ENCODE measurements at regions not wholly inside any gene's neighbourhood (a gene's known extent, or its start where the extent isn't known, plus 50 kb on each side); places are given as distances from the start of the nearest gene placed in this dataset.

DNA sequence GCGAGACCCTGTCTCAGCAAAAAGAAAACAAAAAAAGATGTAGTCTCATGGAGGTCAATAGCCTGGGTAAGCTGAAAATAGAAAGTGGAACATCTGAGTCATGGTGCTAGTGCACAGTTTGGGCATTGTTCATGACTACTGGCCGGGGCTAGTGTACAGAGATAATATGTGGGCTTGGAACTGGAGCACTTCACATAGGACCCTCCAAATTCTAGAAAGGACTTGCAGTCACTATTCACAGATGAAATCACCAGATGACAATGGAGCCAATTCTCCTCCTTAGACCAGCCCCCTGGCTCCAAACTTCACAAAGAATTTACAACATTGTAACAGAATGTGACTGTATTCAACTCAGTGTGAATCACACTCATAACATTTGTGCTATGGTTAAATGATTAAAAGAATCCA is 367.8 kb upstream of the SLC7A11 start:
- TF ChIP-seq CTCF (IDR thresholded peaks at IDR 0.05) = no peak
- H3K4me1 ChIP-seq = peaks cover 0 to 18% (median 5%) of the 10 kb centered on the region in 9 donors
- H3K4me3 ChIP-seq = no peak overlapping the region
- no peaks in the 10 kb centered on the region for H3K36me3 ChIP-seq
- peaks cover 0 to 7% (median 0%) of the 10 kb centered on the region in 11 donors for H3K9me3 ChIP-seq
- DNase-seq (peak in 1 of 2 donors; percentile 7), ATAC-seq (peak; percentile 23 to 97 (median 90))
- intact Hi-C loops (cut with DNase I) = no loop called here
- 39 to 47% methylated on average over 2 of the region's 2 CpGs for WGBS, 2 donors
- H3K27ac ChIP-seq = no peak overlapping the region
- H3K27me3 ChIP-seq = no peaks in the 10 kb centered on the region

DNA sequence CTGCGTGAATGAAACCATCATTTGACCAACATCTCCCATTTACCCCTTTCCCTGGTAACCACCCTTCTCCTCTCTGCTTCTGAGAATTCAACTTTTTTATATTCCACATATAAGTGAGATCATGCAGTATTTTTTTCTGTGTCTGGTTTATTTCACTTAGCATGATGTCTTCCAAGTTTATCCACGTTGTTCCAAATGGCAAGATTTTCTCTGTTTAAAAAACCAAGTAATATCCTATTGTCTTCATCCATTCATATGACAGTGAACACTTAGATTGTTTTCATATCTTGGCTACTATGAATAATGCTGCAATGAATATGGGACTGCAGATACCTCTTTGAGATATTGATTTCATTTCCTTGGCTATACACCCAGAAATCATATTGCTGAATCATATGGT is 362.4 kb upstream of the SLC7A11 start:
- intact Hi-C loops (cut with DNase I) = no loop called here
- Histone ChIP-seq H3K4me3 (no peak overlapping the region), H3K27ac (no peak overlapping the region), H3K9me3 (peaks cover 0 to 17% (median 0%) of the 10 kb centered on the region in 11 donors), H3K27me3 (no peaks in the 10 kb centered on the region), H3K4me1 (peaks cover 0 to 5% (median 0%) of the 10 kb centered on the region in 9 donors), H3K36me3 (no peaks in the 10 kb centered on the region)
- TF ChIP-seq CTCF (IDR thresholded peaks at IDR 0.05) = no peak
- no peak for DNase-seq
- WGBS, 2 donors = 72 to 81% methylated on average over 2 of the region's 2 CpGs
- ATAC-seq = no peak

DNA sequence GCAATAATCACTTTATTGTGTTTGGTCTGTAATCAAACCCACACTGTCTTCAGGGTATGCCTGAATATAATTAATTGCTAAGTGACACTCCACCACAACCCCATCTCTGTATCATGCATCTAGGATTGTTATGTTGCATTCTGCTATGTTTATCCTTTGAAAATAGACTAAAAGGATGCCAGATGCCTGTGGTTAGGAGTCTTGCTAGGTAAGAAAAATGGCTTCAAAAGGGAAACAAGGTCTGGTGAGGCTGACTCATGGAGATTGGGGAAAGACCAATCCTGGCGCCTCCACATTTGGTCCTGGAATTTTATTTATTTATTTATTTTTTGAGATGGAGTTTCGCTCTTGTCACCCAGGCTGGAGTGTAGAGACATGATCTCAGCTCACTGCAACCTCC is 360.5 kb upstream of the SLC7A11 start:
- H3K27ac ChIP-seq = no peak overlapping the region
- intact Hi-C loops (cut with DNase I) = no loop called here
- 71 to 75% methylated on average over 2 of the region's 2 CpGs for WGBS, 2 donors
- no peaks in the 10 kb centered on the region for H3K27me3 ChIP-seq
- H3K4me1 ChIP-seq = peaks cover 0 to 14% (median 0%) of the 10 kb centered on the region in 9 donors
- no peaks in the 10 kb centered on the region for H3K36me3 ChIP-seq
- H3K4me3 ChIP-seq = no peak overlapping the region
- DNase-seq = no peak
- TF ChIP-seq CTCF (IDR thresholded peaks at IDR 0.05) = no peak
- H3K9me3 ChIP-seq = peaks cover 0 to 17% (median 0%) of the 10 kb centered on the region in 11 donors
- no peak for ATAC-seq

- H3K27ac ChIP-seq = no peak overlapping the region
- intact Hi-C loops (cut with DNase I) = loop anchor here in 1 of 10 donors (5.0 kb wide), 1 partner anchor 38 kb away; no protein-coding TSS in a partner anchor
- H3K4me1 ChIP-seq = peaks cover 0 to 41% (median 12%) of the 10 kb centered on the region in 9 donors
- no peak for TF ChIP-seq CTCF (IDR thresholded peaks at IDR 0.05)
- H3K4me3 ChIP-seq = no peak overlapping the region
- no peaks in the 10 kb centered on the region for H3K27me3 ChIP-seq
- peaks cover 0 to 11% (median 0%) of the 10 kb centered on the region in 11 donors for H3K9me3 ChIP-seq
- ATAC-seq = no peak
- DNase-seq = no peak
- H3K36me3 ChIP-seq = no peaks in the 10 kb centered on the region
- WGBS, 2 donors = 91% methylated on average over 4 of the region's 4 CpGs
These were observed 357.8 kb upstream of the SLC7A11 start for GRCh38 chr4:138599965-138600364.

Measured in heart right ventricle (tissue), 16 donors.